Breast epithelium (tissue), 3 donors: ENCODE measurements at regions not wholly inside any gene's neighbourhood (a gene's known extent, or its start where the extent isn't known, plus 50 kb on each side); places are given as distances from the start of the nearest gene placed in this dataset.

Experiments used
- POLR2A ChIP-seq: fragments of 450-650 bp; IDR thresholded peaks from one replicate; pipeline ENCODE4 v1.6.1; 2016; ENCODE audit warnings: antibody characterized with exemption, mild to moderate bottlenecking, moderate library complexity
- POLR2AphosphoS5 ChIP-seq, 3 donors: sonication (generic); formaldehyde crosslinking; IDR thresholded peaks; one replicate each; pipeline ENCODE4 v1.6.1; 2017; ENCODE audit warnings: antibody characterized with exemption in 3 of 3
- TF ChIP-seq, protein P1 (sequence below), 3 donors: fragments of 450-650 bp; IDR thresholded peaks; one replicate each; pipeline ENCODE4 v1.5.1; 2016 to 2017; ENCODE audit warnings: antibody characterized with exemption in 3 of 3, mild to moderate bottlenecking in 3 of 3, moderate library complexity in 3 of 3

DNA sequence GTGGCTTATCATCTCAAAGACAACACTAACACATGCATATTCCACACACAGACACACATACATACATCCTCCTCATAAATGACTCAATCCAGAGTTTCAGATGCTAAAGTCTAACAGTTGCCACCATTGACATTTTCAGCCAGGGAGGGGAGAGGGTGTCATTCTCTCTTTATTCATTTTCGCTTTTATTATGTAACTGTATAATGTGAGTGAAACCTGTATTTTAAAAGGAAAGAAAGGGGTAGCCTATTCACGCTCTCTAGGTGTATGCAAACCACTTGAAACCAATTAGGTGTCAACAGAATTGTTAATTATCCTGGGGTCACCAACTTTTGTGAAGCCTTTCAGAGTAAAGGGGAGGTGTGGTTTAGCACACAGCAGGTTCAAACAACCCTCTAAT, 1282.9 kb downstream of the ROBO2 start:
- TF ChIP-seq POLR2AphosphoS5 (IDR thresholded peaks at IDR 0.05) (no peak), POLR2A (no peak)
- TF ChIP-seq, protein P1, sequence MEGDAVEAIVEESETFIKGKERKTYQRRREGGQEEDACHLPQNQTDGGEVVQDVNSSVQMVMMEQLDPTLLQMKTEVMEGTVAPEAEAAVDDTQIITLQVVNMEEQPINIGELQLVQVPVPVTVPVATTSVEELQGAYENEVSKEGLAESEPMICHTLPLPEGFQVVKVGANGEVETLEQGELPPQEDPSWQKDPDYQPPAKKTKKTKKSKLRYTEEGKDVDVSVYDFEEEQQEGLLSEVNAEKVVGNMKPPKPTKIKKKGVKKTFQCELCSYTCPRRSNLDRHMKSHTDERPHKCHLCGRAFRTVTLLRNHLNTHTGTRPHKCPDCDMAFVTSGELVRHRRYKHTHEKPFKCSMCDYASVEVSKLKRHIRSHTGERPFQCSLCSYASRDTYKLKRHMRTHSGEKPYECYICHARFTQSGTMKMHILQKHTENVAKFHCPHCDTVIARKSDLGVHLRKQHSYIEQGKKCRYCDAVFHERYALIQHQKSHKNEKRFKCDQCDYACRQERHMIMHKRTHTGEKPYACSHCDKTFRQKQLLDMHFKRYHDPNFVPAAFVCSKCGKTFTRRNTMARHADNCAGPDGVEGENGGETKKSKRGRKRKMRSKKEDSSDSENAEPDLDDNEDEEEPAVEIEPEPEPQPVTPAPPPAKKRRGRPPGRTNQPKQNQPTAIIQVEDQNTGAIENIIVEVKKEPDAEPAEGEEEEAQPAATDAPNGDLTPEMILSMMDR (IDR thresholded peaks at IDR 0.05), result no peak
